HG03025 (cell line): ENCODE measurements at regions not wholly inside any gene's neighbourhood (a gene's known extent, or its start where the extent isn't known, plus 50 kb on each side); places are given as distances from the start of the nearest gene placed in this dataset.

ENCODE experiments used
- ATAC-seq: cut with Tn5 transposase; IDR thresholded peaks from one replicate; pipeline ENCODE4 v1.9.1; 2021; ENCODE audit warnings: mild to moderate bottlenecking, moderate library complexity; ENCODE audit not compliant: unreplicated experiment, low FRiP score

- ATAC-seq = no peak
Observed at GRCh38 chr4:130542953-130543352, 1447.0 kb downstream of the C4orf33 start.

- ATAC-seq = no peak
Observed at GRCh38 chr4:130545171-130545570, 1449.2 kb downstream of the C4orf33 start.

GRCh38 chr4:130545596-130545995 lies 1449.6 kb downstream of the C4orf33 start:
- ATAC-seq = no peak

DNA sequence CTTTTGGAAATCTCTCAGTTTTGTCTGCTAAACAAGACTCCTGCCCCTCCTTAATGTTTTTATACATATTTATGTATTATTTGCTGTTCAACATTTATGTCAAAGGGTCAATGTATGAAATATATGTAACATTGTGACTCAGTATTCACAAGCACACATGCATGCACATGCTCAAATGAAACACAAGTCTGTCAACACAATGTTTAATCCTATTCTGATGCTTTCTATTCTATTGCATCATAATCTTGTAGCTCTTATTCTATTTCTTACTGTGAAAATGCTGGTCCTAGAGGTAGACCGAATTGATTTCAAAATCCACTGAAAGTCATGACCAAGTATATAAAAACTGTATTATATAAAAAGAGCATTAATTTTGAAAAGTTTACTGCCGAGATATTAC lies 1463.3 kb downstream of the C4orf33 start:
- no peak for ATAC-seq

GRCh38 chr4:130563185-130563888 lies 1467.4 kb downstream of the C4orf33 start:
- no peak for ATAC-seq

DNA sequence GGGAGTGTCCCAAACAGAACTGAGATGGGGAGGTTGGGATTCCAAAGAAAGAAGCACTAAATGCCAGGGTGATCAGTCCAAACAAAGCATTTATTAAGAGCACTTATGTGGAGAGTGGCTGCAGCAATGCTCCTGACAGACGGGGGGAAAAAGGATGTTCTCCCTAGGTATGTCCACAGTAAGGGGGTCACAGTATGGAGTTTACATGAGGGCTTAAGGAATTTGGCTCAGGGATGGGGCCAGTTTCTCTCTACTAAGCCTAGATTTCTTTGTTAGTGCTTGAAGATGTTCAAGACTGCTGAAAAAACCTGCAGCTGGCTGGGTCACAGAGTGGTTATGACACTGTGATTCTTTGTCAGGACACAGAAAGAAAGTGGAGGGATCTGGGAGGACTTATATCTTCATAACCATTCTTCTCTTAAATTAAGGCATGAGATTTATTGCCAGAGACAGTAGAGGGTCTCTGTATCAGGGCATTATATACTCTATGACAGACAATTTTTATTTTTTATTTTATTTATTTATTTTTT lies 1468.0 kb downstream of the C4orf33 start:
- no peak for ATAC-seq

GRCh38 chr4:130568746-130569145 lies 1472.8 kb downstream of the C4orf33 start:
- no peak for ATAC-seq

GRCh38 chr4:130573742-130574141 lies 1477.8 kb downstream of the C4orf33 start:
- ATAC-seq = no peak

DNA sequence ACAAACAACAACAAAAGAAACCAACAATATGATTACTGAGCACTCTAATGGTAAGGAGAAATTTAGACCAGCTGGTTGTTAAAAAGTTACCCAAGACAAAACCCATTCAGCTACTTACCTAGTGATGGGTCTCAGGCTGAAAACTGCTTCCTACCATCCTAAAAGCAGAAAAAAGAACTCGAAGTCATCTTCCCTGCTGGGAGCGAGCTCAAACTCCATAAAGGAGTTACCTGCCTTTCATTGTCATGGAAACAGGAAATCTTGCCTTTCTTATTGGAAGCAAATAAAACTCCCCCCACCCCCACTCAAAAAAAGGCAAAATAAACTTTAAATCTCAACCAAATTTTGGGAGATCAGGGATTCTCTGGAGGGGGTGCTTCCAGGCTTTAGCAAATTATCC lies 1478.3 kb downstream of the C4orf33 start:
- no peak for ATAC-seq

DNA sequence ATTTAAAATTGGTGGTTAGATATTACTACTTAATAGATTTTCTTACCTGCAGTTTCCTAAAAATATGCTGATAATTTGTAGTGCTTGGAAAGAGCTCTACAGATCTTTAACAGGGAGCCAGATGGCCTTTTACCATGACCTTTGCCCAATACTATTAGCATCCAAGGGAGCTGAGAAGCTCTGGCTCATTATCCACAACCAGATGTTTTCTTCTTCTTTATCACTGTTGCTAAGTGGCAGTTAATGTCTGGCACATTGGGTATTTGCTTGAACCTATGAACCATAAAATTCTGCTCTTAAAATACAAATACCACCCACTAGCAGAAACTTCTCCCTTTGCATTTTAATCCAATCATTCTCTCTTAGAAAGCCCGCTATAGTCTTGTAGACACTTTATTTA lies 1480.3 kb downstream of the C4orf33 start:
- no peak for ATAC-seq

- ATAC-seq = no peak
Observed at GRCh38 chr4:130591091-130591490, 1495.1 kb downstream of the C4orf33 start.

DNA sequence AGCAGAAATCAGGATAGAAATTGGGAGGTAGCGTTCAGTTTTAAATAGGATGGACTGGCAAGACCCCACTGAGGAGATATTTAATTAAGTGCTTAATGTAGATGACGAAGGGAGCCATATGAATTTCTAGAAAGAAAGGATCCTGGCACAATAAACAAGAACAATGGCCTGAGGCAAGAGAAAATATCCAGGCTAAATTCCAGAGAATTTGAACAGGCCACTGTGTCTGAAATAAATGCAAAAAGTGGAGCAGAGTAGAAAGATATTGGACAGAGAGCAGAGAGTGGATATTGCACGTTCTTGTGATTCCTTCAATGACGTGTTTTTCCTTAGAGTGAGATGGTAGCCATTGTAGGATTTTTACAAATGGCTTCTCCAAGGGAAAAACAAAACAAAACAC lies 1504.8 kb downstream of the C4orf33 start:
- ATAC-seq = no peak

DNA sequence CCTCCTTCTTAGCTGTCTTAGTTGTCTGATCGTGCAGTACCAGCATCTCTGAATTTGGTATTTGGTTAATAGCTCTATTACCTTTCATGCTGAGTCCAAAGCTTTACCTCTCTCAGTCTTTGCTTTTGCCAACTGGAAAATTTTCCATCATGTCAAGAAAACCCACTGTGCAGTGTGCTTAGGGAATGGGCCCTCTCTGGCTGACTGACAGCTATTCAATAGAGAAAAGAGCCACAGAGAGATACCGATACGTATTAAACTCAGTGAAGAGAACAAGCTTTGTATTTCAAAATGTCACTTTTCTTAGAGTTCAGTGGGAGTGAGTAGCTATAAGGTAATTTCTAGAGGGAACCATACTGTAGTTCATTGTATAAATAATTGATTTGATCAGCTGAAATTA lies 1507.1 kb downstream of the C4orf33 start:
- no peak for ATAC-seq

GRCh38 chr4:130608121-130608520 lies 1512.2 kb downstream of the C4orf33 start:
- no peak for ATAC-seq

- no peak for ATAC-seq
Observed at GRCh38 chr4:130628531-130628930, 1532.6 kb downstream of the C4orf33 start.

DNA sequence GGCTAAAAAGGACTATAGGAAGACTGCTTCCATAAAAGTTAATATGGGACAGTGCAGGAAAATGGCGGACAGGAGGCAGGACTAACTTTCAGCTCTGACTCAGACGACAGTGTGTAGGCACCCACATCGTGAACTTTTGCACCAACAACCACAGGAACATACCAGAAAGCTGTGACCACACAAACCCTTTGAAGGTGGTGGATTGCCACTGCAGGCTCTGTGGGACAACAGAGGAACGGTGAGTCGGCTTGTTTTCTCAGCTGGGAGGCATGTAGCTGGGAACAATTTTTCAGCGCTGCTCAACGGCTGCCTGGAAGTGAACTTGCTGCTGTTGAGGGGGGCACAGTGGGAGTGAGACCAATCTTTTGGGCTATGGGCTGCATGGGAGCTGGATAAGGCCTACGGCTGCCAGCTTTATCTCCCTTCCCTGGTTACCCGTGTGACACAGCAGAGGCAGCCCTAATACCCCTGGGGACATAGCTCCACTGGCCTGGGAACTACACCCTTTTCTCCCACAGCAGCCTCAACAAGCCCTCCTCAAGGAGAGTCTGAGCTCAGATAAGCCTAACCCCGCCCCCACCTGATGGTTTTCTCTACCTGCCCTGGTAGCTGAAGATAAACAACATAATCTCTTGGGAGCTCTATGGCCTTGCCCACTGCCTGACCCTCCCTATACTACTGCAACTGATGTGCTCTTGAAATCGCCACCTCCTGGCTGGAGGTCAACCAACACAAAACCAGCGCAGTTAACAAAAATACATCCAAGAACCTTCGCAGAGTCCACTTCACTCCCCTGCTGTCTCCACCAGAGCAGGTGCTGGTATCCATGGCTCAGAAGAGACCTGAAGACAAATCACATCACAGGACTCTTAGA lies 1537.0 kb downstream of the C4orf33 start:
- no peak for ATAC-seq

- ATAC-seq = no peak
Observed at GRCh38 chr4:130636486-130636885, 1540.5 kb downstream of the C4orf33 start.

- no peak for ATAC-seq
Observed at GRCh38 chr4:130640592-130640991, 1544.6 kb downstream of the C4orf33 start.

GRCh38 chr4:130646886-130647285 lies 1550.9 kb downstream of the C4orf33 start:
- ATAC-seq = no peak

GRCh38 chr4:130648570-130648969 lies 1552.6 kb downstream of the C4orf33 start:
- no peak for ATAC-seq

DNA sequence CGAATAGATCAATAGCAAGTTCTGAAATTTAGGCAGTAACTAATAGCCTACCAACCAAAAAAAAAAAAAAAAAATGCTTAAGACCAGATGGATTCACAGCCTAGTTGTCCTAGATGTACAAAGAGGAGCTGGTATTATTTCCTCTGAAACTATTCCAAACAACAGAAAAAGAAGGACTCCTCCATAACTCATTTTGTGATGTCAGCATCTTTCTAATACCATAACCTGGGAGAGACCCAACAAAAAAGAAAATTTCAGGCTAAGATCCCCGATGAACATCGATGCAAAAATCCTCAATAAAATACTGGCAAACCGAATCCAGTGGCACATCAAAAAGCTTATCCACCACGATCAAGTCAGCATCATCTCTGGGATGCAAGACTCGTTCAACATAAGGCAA lies 1557.9 kb downstream of the C4orf33 start:
- ATAC-seq = no peak

GRCh38 chr4:130659320-130659719 lies 1563.4 kb downstream of the C4orf33 start:
- ATAC-seq = no peak
